ENCODE measurements at regions not wholly inside any gene's neighbourhood (a gene's known extent, or its start where the extent isn't known, plus 50 kb on each side); places are given as distances from the start of the nearest gene placed in this dataset.

DNA sequence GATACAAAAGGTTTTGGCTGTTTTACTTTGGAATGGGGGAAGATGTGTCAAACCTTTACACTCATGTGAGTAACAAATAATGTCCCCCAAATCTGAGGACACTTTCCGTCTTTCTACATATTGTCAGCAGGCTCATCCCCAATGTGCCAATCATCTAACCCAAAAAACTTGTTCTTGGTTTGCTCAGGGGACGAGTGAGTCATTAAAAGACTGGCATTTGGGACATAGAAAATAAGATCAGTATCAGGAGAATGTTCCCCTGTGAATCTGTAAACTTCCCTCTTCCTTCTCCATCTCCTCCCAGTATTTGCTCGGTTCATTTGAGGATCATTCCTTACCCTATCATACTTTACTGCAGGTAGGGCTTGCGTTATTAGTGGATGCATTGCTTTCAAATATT lies 194.1 kb upstream of the RUNX1 start:
- no peak for TF ChIP-seq CTCF (IDR thresholded peaks at IDR 0.05)
- TF ChIP-seq POLR2A (IDR thresholded peaks at IDR 0.05): no peak

Measured in thyroid gland (tissue), 4 donors.